ENCODE measurements at regions not wholly inside any gene's neighbourhood (a gene's known extent, or its start where the extent isn't known, plus 50 kb on each side); places are given as distances from the start of the nearest gene placed in this dataset.

DNA sequence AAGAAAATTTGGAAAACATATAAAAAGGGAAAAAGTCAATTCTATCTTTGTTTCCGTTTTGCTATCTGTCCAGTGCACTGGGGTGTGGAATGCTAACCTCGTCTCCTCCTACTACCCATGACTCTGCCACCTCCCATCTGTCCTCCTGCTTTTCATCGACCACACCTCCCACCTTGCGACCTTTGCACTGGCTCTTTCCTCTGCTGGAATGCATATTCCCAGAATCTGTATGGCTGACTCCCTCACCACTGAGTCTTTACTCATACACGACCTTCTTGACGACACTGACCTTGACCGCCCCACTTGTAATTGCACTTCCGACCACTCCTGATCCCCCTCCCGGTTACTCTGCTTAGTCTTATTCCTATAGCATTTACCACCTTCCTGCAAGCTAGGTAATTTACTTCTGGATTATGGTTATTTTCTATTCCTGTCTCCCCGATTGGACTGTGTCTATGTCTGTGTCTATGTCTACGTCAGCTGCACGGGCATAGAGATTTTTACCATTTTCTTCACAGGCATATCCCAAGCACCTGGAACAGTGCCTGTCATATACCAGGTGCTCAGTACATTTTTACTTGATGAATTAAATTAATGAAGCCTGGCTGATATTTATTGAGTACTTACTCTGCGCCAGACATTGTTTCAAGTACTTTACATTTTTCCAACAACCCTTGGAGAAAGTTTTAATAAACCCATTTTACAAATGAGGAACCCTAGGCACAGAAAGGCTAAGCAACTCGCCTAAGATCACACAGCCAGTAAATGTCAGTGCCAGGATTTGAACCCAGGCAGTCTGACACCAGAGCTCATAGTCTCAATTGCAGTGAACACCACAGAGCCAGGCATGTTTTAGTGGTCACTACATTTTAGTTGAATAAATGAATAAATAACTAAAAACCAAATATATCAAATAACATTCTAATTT lies 54.0 kb upstream of the SLC22A11 start (continued):
- no peak for TF ChIP-seq ZNF584 (CRISPR knock-in tag; IDR thresholded peaks at IDR 0.05; ENCODE audit: low read depth)
- TF ChIP-seq SAP30 (IDR thresholded peaks at IDR 0.05; ENCODE audit: borderline replicate concordance, insufficient read depth, low read depth, low read length, poor library complexity, severe bottlenecking): no peak
- TF ChIP-seq NCOA2 (IDR thresholded peaks at IDR 0.05; ENCODE audit: partially characterized antibody in 2 of 2): no peak
- peak; percentile 54; the same call in 1 of the 2 replicates for TF ChIP-seq ZEB2 (IDR thresholded peaks at IDR 0.05)
- TF ChIP-seq, protein P1, sequence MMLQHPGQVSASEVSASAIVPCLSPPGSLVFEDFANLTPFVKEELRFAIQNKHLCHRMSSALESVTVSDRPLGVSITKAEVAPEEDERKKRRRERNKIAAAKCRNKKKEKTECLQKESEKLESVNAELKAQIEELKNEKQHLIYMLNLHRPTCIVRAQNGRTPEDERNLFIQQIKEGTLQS (IDR thresholded peaks at IDR 0.05): no peak
- TF ChIP-seq, protein P1 (CRISPR knock-in tag; conservative IDR thresholded peaks at IDR 0.05): no peak
- no peak for TF ChIP-seq ZNF444 (CRISPR knock-in tag; IDR thresholded peaks at IDR 0.05)
- no peak for TF ChIP-seq MECOM (CRISPR knock-in tag; IDR thresholded peaks at IDR 0.05)
- 0 out of 2 replicates have a peak, but pooled peaks have one; percentile 18 for TF ChIP-seq EP400 (IDR thresholded peaks at IDR 0.05)
- TF ChIP-seq, protein P2, sequence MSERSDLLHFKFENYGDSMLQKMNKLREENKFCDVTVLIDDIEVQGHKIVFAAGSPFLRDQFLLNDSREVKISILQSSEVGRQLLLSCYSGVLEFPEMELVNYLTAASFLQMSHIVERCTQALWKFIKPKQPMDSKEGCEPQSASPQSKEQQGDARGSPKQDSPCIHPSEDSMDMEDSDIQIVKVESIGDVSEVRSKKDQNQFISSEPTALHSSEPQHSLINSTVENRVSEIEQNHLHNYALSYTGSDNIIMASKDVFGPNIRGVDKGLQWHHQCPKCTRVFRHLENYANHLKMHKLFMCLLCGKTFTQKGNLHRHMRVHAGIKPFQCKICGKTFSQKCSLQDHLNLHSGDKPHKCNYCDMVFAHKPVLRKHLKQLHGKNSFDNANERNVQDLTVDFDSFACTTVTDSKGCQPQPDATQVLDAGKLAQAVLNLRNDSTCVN (CRISPR knock-in tag; IDR thresholded peaks at IDR 0.05): peak; percentile 79; the same call in 1 of the 2 replicates
- TF ChIP-seq, protein P3, sequence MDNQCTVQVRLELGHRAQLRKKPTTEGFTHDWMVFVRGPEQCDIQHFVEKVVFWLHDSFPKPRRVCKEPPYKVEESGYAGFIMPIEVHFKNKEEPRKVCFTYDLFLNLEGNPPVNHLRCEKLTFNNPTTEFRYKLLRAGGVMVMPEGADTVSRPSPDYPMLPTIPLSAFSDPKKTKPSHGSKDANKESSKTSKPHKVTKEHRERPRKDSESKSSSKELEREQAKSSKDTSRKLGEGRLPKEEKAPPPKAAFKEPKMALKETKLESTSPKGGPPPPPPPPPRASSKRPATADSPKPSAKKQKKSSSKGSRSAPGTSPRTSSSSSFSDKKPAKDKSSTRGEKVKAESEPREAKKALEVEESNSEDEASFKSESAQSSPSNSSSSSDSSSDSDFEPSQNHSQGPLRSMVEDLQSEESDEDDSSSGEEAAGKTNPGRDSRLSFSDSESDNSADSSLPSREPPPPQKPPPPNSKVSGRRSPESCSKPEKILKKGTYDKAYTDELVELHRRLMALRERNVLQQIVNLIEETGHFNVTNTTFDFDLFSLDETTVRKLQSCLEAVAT (IDR thresholded peaks at IDR 0.05): 0 out of 4 replicates have a peak, but pooled peaks of 1 of the 2 experiments have one; percentile 48
- TF ChIP-seq CBFA2T3 (IDR thresholded peaks at IDR 0.05): peak; percentile 76
- peak; percentile 32; the same call in 1 of the 2 replicates for TF ChIP-seq BCOR (IDR thresholded peaks at IDR 0.05)
- TF ChIP-seq, protein P4, sequence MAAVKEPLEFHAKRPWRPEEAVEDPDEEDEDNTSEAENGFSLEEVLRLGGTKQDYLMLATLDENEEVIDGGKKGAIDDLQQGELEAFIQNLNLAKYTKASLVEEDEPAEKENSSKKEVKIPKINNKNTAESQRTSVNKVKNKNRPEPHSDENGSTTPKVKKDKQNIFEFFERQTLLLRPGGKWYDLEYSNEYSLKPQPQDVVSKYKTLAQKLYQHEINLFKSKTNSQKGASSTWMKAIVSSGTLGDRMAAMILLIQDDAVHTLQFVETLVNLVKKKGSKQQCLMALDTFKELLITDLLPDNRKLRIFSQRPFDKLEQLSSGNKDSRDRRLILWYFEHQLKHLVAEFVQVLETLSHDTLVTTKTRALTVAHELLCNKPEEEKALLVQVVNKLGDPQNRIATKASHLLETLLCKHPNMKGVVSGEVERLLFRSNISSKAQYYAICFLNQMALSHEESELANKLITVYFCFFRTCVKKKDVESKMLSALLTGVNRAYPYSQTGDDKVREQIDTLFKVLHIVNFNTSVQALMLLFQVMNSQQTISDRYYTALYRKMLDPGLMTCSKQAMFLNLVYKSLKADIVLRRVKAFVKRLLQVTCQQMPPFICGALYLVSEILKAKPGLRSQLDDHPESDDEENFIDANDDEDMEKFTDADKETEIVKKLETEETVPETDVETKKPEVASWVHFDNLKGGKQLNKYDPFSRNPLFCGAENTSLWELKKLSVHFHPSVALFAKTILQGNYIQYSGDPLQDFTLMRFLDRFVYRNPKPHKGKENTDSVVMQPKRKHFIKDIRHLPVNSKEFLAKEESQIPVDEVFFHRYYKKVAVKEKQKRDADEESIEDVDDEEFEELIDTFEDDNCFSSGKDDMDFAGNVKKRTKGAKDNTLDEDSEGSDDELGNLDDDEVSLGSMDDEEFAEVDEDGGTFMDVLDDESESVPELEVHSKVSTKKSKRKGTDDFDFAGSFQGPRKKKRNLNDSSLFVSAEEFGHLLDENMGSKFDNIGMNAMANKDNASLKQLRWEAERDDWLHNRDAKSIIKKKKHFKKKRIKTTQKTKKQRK (IDR thresholded peaks at IDR 0.05; ENCODE audit: borderline replicate concordance, low read depth, low read length): no peak
- TF ChIP-seq, protein P5, sequence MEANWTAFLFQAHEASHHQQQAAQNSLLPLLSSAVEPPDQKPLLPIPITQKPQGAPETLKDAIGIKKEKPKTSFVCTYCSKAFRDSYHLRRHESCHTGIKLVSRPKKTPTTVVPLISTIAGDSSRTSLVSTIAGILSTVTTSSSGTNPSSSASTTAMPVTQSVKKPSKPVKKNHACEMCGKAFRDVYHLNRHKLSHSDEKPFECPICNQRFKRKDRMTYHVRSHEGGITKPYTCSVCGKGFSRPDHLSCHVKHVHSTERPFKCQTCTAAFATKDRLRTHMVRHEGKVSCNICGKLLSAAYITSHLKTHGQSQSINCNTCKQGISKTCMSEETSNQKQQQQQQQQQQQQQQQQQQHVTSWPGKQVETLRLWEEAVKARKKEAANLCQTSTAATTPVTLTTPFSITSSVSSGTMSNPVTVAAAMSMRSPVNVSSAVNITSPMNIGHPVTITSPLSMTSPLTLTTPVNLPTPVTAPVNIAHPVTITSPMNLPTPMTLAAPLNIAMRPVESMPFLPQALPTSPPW (CRISPR knock-in tag; IDR thresholded peaks at IDR 0.05): 0 out of 2 replicates have a peak, but pooled peaks have one; percentile 16
- TF ChIP-seq OTX1 (CRISPR knock-in tag; IDR thresholded peaks at IDR 0.05): 0 out of 2 replicates have a peak, but pooled peaks have one; percentile 48
- TF ChIP-seq GABPB1 (CRISPR knock-in tag; IDR thresholded peaks at IDR 0.05): peak; percentile 33; the same call in 1 of the 2 replicates

Data from K562 (cell line).